ENCODE measurements at regions not wholly inside any gene's neighbourhood (a gene's known extent, or its start where the extent isn't known, plus 50 kb on each side); places are given as distances from the start of the nearest gene placed in this dataset.

DNA sequence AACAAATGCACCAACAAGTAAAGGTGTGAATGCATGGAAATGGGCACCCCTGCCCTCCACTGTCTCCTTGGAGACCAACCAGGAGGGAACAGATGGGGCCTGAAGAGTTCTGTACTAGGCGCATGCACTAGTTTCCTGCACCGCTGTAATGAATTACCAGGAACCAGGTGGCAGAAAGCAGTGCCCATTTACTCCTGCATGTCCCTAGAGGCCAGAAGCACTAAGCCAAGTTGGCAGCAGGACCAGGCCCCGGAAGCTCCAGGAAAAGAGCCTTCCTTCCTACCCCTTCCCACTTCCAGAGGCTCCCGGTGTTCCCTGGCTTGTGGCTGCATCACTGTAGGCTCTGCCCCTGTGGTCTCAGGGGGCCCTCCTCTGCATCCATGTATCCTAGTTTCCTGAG is 237.5 kb upstream of the PPP2R2D start:
- Histone ChIP-seq H3K9me3 (no peaks in the 10 kb centered on the region), H3K27ac (no peak overlapping the region), H3K27me3 (no peaks in the 10 kb centered on the region), H3K36me3 (no peaks in the 10 kb centered on the region), H3K4me1 (no peaks in the 10 kb centered on the region), H3K4me3 (no peak overlapping the region)
- no peak for TF ChIP-seq CTCF (IDR thresholded peaks at IDR 0.05)
- no peak for TF ChIP-seq POLR2A (IDR thresholded peaks at IDR 0.05)
- DNase-seq = no peak

GRCh38 chr10:131666091-131666490 is 234.7 kb upstream of the PPP2R2D start:
- H3K36me3 ChIP-seq = no peaks in the 10 kb centered on the region
- no peak overlapping the region for H3K27ac ChIP-seq
- no peaks in the 10 kb centered on the region for H3K27me3 ChIP-seq
- TF ChIP-seq POLR2A (IDR thresholded peaks at IDR 0.05) (no peak), CTCF (IDR thresholded peaks at IDR 0.05) (no peak)
- no peak overlapping the region for H3K4me3 ChIP-seq
- DNase-seq = no peak
- no peaks in the 10 kb centered on the region for H3K9me3 ChIP-seq
- no peaks in the 10 kb centered on the region for H3K4me1 ChIP-seq

DNA sequence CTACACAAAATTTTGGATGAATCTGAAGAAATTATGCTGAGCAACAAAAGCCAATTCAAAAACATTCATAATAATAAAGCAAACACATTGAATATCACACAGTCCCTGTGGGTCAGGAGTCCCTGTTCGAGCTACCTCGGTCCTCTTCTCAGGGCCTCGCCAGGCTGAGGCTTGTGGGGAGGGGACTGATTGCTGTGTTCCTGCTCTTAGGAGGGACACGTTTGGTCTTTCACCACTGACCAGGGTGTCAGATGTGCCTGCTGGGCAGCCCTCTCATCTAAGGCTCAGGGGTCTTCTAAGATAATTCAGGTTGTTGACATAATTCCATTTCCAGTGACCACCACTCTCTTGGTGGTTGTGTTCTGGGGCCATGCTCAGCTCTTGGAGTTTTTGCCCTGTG is 233.8 kb upstream of the PPP2R2D start:
- H3K27ac ChIP-seq = no peak overlapping the region
- H3K9me3 ChIP-seq = no peaks in the 10 kb centered on the region
- no peaks in the 10 kb centered on the region for H3K27me3 ChIP-seq
- TF ChIP-seq POLR2A (IDR thresholded peaks at IDR 0.05) (no peak), CTCF (IDR thresholded peaks at IDR 0.05) (no peak)
- H3K36me3 ChIP-seq = no peaks in the 10 kb centered on the region
- no peaks in the 10 kb centered on the region for H3K4me1 ChIP-seq
- no peak overlapping the region for H3K4me3 ChIP-seq
- DNase-seq = no peak

DNA sequence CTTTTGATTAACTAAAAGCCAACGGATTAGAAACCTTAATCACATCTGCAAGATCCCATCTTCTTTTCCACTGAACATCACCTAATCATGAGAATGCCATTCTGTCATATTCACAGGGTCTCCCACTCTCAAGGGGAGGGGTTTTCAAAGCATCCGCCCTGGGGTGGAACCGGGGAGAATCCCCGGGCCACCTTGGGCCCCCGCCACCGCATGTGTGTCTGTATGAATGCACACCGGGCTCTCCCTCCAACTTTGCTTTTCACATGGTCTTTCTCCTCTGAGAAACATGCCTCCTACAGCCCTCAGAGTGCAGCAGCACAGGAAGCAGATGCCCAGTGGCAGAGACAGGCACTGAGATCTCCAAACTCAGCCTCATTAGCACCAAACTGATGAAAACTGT is 233.2 kb upstream of the PPP2R2D start:
- no peaks in the 10 kb centered on the region for H3K36me3 ChIP-seq
- TF ChIP-seq CTCF (IDR thresholded peaks at IDR 0.05) = no peak
- no peak for TF ChIP-seq POLR2A (IDR thresholded peaks at IDR 0.05)
- H3K4me3 ChIP-seq = no peak overlapping the region
- DNase-seq = peak in 1 of 3 donors; percentile 1
- H3K4me1 ChIP-seq = no peaks in the 10 kb centered on the region
- H3K27ac ChIP-seq = no peak overlapping the region
- H3K9me3 ChIP-seq = no peaks in the 10 kb centered on the region
- H3K27me3 ChIP-seq = no peaks in the 10 kb centered on the region

DNA sequence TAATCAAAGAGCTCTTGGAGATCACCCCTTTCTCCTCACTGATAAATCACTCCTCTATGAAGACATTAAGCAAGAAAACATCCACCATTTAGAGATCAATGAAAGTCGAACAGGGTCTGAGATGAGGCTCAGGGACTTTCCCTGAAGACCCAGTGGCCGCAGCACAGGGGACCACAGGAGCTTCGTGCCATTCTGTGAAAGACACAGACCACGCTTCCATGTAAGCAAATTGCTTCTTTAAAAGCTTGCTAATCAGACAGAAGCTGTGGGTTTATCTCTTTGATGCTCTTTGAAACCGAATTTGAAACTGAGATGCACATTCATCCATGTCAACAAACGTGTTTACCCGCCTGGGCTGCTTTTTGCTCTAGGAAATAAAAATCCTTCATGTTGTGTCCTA is 231.9 kb upstream of the PPP2R2D start:
- Histone ChIP-seq H3K4me3 (no peak overlapping the region), H3K27ac (no peak overlapping the region), H3K27me3 (no peaks in the 10 kb centered on the region), H3K36me3 (no peaks in the 10 kb centered on the region), H3K9me3 (no peaks in the 10 kb centered on the region), H3K4me1 (no peaks in the 10 kb centered on the region)
- DNase-seq = peak in 1 of 3 donors; percentile 2
- no peak for TF ChIP-seq POLR2A (IDR thresholded peaks at IDR 0.05)
- TF ChIP-seq CTCF (IDR thresholded peaks at IDR 0.05) = no peak

GRCh38 chr10:131669838-131670237 is 231.0 kb upstream of the PPP2R2D start:
- Histone ChIP-seq H3K27me3 (no peaks in the 10 kb centered on the region), H3K4me1 (no peaks in the 10 kb centered on the region), H3K4me3 (no peak overlapping the region), H3K36me3 (no peaks in the 10 kb centered on the region), H3K27ac (no peak overlapping the region), H3K9me3 (no peaks in the 10 kb centered on the region)
- no peak for DNase-seq
- TF ChIP-seq CTCF (IDR thresholded peaks at IDR 0.05) (no peak), POLR2A (IDR thresholded peaks at IDR 0.05) (no peak)

Data from Peyer's patch (tissue), 4 donors.